ENCODE measurements at regions not wholly inside any gene's neighbourhood (a gene's known extent, or its start where the extent isn't known, plus 50 kb on each side); places are given as distances from the start of the nearest gene placed in this dataset.
"Not testable (repeated sequence)": the region's sequence is repeated elsewhere in the genome, so short reads cannot be mapped to it uniquely, and the experiment has no call there.

GRCh38 chr9:22992780-22993179 lies 546.2 kb downstream of the DMRTA1 start:
- Histone ChIP-seq H3K4me2 (ENCODE audit: low read length) (no peak overlapping the region), H3K9me3 (replicated peaks; ENCODE audit: low read length) (no peaks in the 10 kb centered on the region), H3K4me1 (ENCODE audit: control insufficient read depth, insufficient read depth, low read length) (no peaks in the 10 kb centered on the region), H3K9ac (ENCODE audit: low read depth, low read length) (no peak overlapping the region), H3K4me3 (ENCODE audit: low read length) (no peak overlapping the region), H3K27me3 (ENCODE audit: control insufficient read depth, insufficient read depth, low read length) (no peaks in the 10 kb centered on the region), H3K36me3 (ENCODE audit: insufficient read depth, low read length) (no peaks in the 10 kb centered on the region)

DNA sequence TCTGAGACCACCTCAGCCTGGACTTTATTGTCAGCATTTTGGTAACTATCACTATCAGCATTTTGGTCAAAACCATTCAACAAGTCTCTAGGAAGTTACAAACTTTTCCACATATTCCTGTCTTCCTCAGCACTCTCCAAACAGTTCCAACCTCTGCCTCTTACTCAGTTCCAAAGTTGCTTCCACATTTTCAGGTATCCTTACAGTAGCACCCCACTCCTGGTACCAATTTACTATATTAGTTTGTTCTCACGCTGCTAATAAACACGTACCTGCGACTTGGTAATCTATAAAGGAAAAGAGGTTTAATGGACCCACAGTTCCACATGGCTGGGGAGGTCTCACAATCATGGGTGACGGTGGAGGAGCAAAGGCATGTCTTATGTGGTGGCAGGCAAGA lies 551.3 kb downstream of the DMRTA1 start:
- H3K4me2 ChIP-seq (ENCODE audit: low read length), result no peak overlapping the region

DNA sequence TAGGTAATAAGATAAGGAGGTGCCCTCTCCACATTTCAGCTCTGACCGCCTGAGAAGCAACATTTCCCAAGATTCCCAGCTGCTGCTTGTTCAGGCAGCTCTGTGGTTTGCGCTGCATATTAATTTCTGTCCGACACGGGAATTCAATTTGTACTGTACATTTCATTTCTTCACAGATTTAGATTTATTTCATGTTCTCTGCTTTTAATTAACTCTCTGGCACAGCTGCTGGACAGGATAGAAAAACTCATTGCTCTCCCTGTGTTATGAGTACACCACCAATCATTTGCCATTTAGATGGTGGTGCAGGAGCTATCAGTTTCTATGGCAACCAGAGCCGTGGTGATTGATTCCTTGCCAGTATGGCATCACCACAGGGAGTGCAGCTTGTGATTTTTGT lies 558.5 kb downstream of the DMRTA1 start:
- H3K27me3 ChIP-seq (ENCODE audit: control insufficient read depth, insufficient read depth, low read length), result no peaks in the 10 kb centered on the region
- H3K9ac ChIP-seq (ENCODE audit: low read depth, low read length), result no peak overlapping the region
- no peaks in the 10 kb centered on the region for H3K36me3 ChIP-seq (ENCODE audit: insufficient read depth, low read length)
- no peaks in the 10 kb centered on the region for H3K4me1 ChIP-seq (ENCODE audit: control insufficient read depth, insufficient read depth, low read length)
- no peaks in the 10 kb centered on the region for H3K9me3 ChIP-seq (replicated peaks; ENCODE audit: low read length)
- no peak overlapping the region for H3K4me2 ChIP-seq (ENCODE audit: low read length)
- no peak overlapping the region for H3K4me3 ChIP-seq (ENCODE audit: low read length)

More for the DNA sequence above, 551.3 kb downstream of the DMRTA1 start:
- no peaks in the 10 kb centered on the region for H3K9me3 ChIP-seq (replicated peaks; ENCODE audit: low read length)
- no peak overlapping the region for H3K9ac ChIP-seq (ENCODE audit: low read depth, low read length)
- H3K27me3 ChIP-seq (ENCODE audit: control insufficient read depth, insufficient read depth, low read length), result no peaks in the 10 kb centered on the region
- no peak overlapping the region for H3K4me3 ChIP-seq (ENCODE audit: low read length)
- H3K36me3 ChIP-seq (ENCODE audit: insufficient read depth, low read length), result no peaks in the 10 kb centered on the region
- H3K4me1 ChIP-seq (ENCODE audit: control insufficient read depth, insufficient read depth, low read length), result no peaks in the 10 kb centered on the region

GRCh38 chr9:23006127-23006526 lies 559.5 kb downstream of the DMRTA1 start:
- Histone ChIP-seq H3K9me3 (replicated peaks; ENCODE audit: low read length) (no peaks in the 10 kb centered on the region), H3K4me1 (ENCODE audit: control insufficient read depth, insufficient read depth, low read length) (no peaks in the 10 kb centered on the region), H3K27me3 (ENCODE audit: control insufficient read depth, insufficient read depth, low read length) (no peaks in the 10 kb centered on the region), H3K4me2 (ENCODE audit: low read length) (no peak overlapping the region), H3K4me3 (ENCODE audit: low read length) (no peak overlapping the region), H3K9ac (ENCODE audit: low read depth, low read length) (no peak overlapping the region), H3K36me3 (ENCODE audit: insufficient read depth, low read length) (no peaks in the 10 kb centered on the region)

GRCh38 chr9:23011669-23012068 lies 565.0 kb downstream of the DMRTA1 start:
- no peak overlapping the region for H3K9ac ChIP-seq (ENCODE audit: low read depth, low read length)
- H3K36me3 ChIP-seq (ENCODE audit: insufficient read depth, low read length), result no peaks in the 10 kb centered on the region
- no peaks in the 10 kb centered on the region for H3K27me3 ChIP-seq (ENCODE audit: control insufficient read depth, insufficient read depth, low read length)
- no peaks in the 10 kb centered on the region for H3K4me1 ChIP-seq (ENCODE audit: control insufficient read depth, insufficient read depth, low read length)
- H3K4me3 ChIP-seq (ENCODE audit: low read length), result no peak overlapping the region
- H3K9me3 ChIP-seq (replicated peaks; ENCODE audit: low read length), result no peaks in the 10 kb centered on the region
- no peak overlapping the region for H3K4me2 ChIP-seq (ENCODE audit: low read length)

DNA sequence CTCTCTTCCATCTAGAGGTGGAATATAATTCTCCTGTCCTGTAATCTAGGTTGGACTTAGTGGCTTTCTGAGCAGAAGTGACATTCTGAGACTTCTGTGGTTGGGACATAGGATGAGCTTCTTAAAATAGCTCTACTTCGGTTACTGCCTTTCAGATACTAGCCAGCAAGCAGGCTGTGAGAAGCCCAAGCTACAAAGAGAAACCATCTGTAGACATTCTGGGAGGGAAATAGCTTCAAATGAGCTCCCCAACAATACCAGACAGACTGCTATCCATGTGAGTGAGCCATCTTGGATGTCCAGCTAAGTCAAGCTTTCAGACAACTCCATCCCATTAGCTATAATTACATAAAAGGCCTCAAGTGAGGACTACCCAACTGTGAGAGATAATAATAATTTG lies 568.9 kb downstream of the DMRTA1 start:
- no peaks in the 10 kb centered on the region for H3K9me3 ChIP-seq (replicated peaks; ENCODE audit: low read length)
- no peaks in the 10 kb centered on the region for H3K36me3 ChIP-seq (ENCODE audit: insufficient read depth, low read length)
- no peak overlapping the region for H3K4me3 ChIP-seq (ENCODE audit: low read length)
- no peaks in the 10 kb centered on the region for H3K27me3 ChIP-seq (ENCODE audit: control insufficient read depth, insufficient read depth, low read length)
- H3K4me1 ChIP-seq (ENCODE audit: control insufficient read depth, insufficient read depth, low read length), result no peaks in the 10 kb centered on the region
- no peak overlapping the region for H3K4me2 ChIP-seq (ENCODE audit: low read length)
- no peak overlapping the region for H3K9ac ChIP-seq (ENCODE audit: low read depth, low read length)

- Histone ChIP-seq H3K4me2 (ENCODE audit: low read length) (no peak overlapping the region), H3K36me3 (ENCODE audit: insufficient read depth, low read length) (no peaks in the 10 kb centered on the region), H3K4me3 (ENCODE audit: low read length) (no peak overlapping the region), H3K9me3 (replicated peaks; ENCODE audit: low read length) (no peaks in the 10 kb centered on the region), H3K9ac (ENCODE audit: low read depth, low read length) (no peak overlapping the region), H3K27me3 (ENCODE audit: control insufficient read depth, insufficient read depth, low read length) (no peaks in the 10 kb centered on the region), H3K4me1 (ENCODE audit: control insufficient read depth, insufficient read depth, low read length) (no peaks in the 10 kb centered on the region)
Observed at GRCh38 chr9:23036416-23036815, 589.8 kb downstream of the DMRTA1 start.

DNA sequence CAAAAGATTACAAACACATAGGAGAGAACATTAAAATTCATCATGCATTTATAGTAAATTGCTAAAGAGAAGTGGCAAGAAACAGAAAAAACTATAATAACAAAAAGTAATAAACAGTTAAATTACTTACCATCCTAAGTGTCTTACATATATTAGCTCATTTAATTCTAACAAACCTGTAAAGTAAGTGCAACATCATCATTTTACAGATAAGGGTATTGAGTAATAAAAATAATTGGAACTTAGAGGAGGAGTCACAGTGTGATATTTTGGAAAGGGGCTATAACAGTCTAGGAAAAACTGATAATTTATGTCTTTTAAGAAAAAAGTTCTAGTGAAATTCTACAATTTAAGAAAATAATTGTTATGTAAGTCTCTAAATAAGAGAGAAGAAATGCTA lies 592.8 kb downstream of the DMRTA1 start:
- Histone ChIP-seq H3K27me3 (ENCODE audit: control insufficient read depth, insufficient read depth, low read length) (no peaks in the 10 kb centered on the region), H3K4me2 (ENCODE audit: low read length) (no peak overlapping the region), H3K36me3 (ENCODE audit: insufficient read depth, low read length) (no peaks in the 10 kb centered on the region), H3K4me3 (ENCODE audit: low read length) (no peak overlapping the region), H3K9me3 (replicated peaks; ENCODE audit: low read length) (no peaks in the 10 kb centered on the region), H3K9ac (ENCODE audit: low read depth, low read length) (no peak overlapping the region), H3K4me1 (ENCODE audit: control insufficient read depth, insufficient read depth, low read length) (no peaks in the 10 kb centered on the region)

GRCh38 chr9:23041466-23041865 lies 594.8 kb downstream of the DMRTA1 start:
- H3K27me3 ChIP-seq (ENCODE audit: control insufficient read depth, insufficient read depth, low read length), result no peaks in the 10 kb centered on the region
- H3K4me2 ChIP-seq (ENCODE audit: low read length), result no peak overlapping the region
- no peaks in the 10 kb centered on the region for H3K36me3 ChIP-seq (ENCODE audit: insufficient read depth, low read length)
- H3K9ac ChIP-seq (ENCODE audit: low read depth, low read length), result no peak overlapping the region
- H3K9me3 ChIP-seq (replicated peaks; ENCODE audit: low read length), result no peaks in the 10 kb centered on the region
- H3K4me1 ChIP-seq (ENCODE audit: control insufficient read depth, insufficient read depth, low read length), result no peaks in the 10 kb centered on the region
- H3K4me3 ChIP-seq (ENCODE audit: low read length), result no peak overlapping the region

DNA sequence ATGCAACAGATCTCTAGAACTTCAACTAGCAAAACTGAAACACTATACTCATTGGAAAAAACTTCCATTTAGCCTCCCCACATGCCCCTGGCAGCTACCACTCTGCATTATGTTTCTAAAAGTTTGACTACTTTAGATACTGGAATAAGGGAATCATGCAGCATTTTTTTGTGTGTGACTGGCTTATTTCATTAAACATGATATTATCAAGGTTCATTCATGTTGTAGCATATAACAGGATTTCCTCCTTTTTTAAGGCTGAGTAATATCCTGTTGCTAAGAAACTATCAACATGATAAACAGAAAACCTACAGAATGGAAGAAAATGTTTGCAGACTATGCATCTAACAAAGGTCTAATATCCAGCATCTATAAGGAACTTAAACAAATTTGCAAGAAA lies 597.9 kb downstream of the DMRTA1 start:
- Histone ChIP-seq H3K36me3 (ENCODE audit: insufficient read depth, low read length) (no peaks in the 10 kb centered on the region), H3K4me1 (ENCODE audit: control insufficient read depth, insufficient read depth, low read length) (no peaks in the 10 kb centered on the region), H3K4me3 (ENCODE audit: low read length) (no peak overlapping the region), H3K9ac (ENCODE audit: low read depth, low read length) (no peak overlapping the region), H3K9me3 (replicated peaks; ENCODE audit: low read length) (no peaks in the 10 kb centered on the region), H3K27me3 (ENCODE audit: control insufficient read depth, insufficient read depth, low read length) (no peaks in the 10 kb centered on the region), H3K4me2 (ENCODE audit: low read length) (no peak overlapping the region)

DNA sequence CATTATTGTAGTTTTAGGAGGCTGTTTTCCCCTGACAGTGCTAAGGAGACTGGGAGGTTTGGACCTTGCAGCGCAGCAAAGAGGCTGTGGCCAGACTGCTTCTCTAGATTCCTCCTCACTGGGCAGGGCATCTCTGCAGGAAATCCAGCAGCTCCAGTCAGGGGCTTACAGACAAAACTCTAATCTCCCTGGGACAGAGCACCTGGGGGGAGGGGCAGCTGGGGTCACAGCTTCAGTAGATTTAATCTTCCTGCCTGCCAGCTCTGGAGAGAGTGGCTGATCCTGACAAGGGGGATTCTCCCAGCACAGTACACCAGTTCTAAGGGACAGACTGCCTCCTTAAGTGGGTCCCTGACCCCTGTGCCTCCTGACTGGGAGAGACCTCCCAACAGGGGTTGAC lies 599.4 kb downstream of the DMRTA1 start:
- not testable (repeated sequence) for H3K4me1 ChIP-seq (ENCODE audit: control insufficient read depth, insufficient read depth, low read length); H3K4me2 ChIP-seq (ENCODE audit: low read length); H3K4me3 ChIP-seq (ENCODE audit: low read length); H3K36me3 ChIP-seq (ENCODE audit: insufficient read depth, low read length); H3K9me3 ChIP-seq (replicated peaks; ENCODE audit: low read length); H3K9ac ChIP-seq (ENCODE audit: low read depth, low read length); H3K27me3 ChIP-seq (ENCODE audit: control insufficient read depth, insufficient read depth, low read length)

DNA sequence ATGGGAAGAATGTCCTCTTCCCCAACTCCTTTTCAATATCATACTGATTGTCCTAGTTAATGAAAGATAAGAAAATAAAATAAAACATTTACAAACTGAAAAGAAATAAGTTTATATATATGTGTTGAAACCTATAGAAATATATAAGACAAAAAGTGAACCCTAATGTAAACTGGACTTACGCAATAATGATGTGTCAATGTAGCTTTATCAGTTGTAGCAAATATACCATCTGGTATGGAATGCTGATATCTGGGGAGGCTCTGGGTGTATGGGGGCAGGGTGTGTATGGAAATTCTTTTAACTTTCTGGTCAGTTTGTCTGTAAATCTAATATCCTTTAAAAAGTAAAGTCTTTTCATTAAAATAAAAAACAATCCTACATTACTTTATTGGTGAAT lies 603.9 kb downstream of the DMRTA1 start:
- Histone ChIP-seq H3K9me3 (replicated peaks; ENCODE audit: low read length) (no peaks in the 10 kb centered on the region), H3K9ac (ENCODE audit: low read depth, low read length) (no peak overlapping the region), H3K4me3 (ENCODE audit: low read length) (no peak overlapping the region), H3K4me2 (ENCODE audit: low read length) (no peak overlapping the region), H3K27me3 (ENCODE audit: control insufficient read depth, insufficient read depth, low read length) (no peaks in the 10 kb centered on the region), H3K4me1 (ENCODE audit: control insufficient read depth, insufficient read depth, low read length) (no peaks in the 10 kb centered on the region), H3K36me3 (ENCODE audit: insufficient read depth, low read length) (no peaks in the 10 kb centered on the region)
